Naive thymus-derived CD4-positive, alpha-beta T cell (primary cell): ENCODE measurements at regions not wholly inside any gene's neighbourhood (a gene's known extent, or its start where the extent isn't known, plus 50 kb on each side); places are given as distances from the start of the nearest gene placed in this dataset.

ENCODE experiments used
- ATAC-seq: fragments of 150-1000 bp; cut with Tn5 transposase; 2 replicates; pipeline ENCODE4 v1.10.0; 2021; ENCODE audit warnings: mild to moderate bottlenecking, moderate library complexity
- CTCF ChIA-PET: fragments of 350-600 bp; sonication (Branson Sonifier 250); formaldehyde crosslinking; loops from one replicate; lab custom pipeline; 2021; ENCODE audit warnings: antibody characterized with exemption; lab: Charles Lee
- POLR2A ChIA-PET: fragments of 350-600 bp; sonication (Branson Sonifier 250); formaldehyde crosslinking; loops from one replicate; lab custom pipeline; 2021; ENCODE audit warnings: antibody characterized with exemption, inconsistent platforms; lab: Charles Lee
- DNase-seq, 9 donors: peaks; one replicate each; pipeline versions ENCODE4 v3.0.0 to v3.0.0-alpha.2; 2020 to 2022; ENCODE audit warnings: mixed read lengths in 1 of 9
- H3K27ac ChIP-seq: one replicate; pipeline ENCODE4 v1.7.0; 2013; ENCODE audit warnings: mild to moderate bottlenecking, low read depth, low read length, moderate library complexity
- H3K27me3 ChIP-seq, 2 donors: one replicate each; pipeline ENCODE4 v1.7.0; 2013; ENCODE audit warnings: low read length in 2 of 2, mild to moderate bottlenecking in 2 of 2, moderate library complexity in 2 of 2; ENCODE audit not compliant: control insufficient read depth in 2 of 2, insufficient read depth in 2 of 2
- H3K36me3 ChIP-seq, 3 experiments: 1 replicate in 2 of 3; 2 replicates in 1 of 3; pipeline ENCODE4 v1.7.0; 2013; ENCODE audit warnings: low read length in 3 of 3, mild to moderate bottlenecking in 3 of 3, moderate library complexity in 1 of 3; ENCODE audit not compliant: insufficient read depth in 3 of 3, control insufficient read depth in 2 of 3
- H3K4me1 ChIP-seq, 2 donors: one replicate each; pipeline ENCODE4 v1.7.0; 2013; ENCODE audit warnings: low read length in 2 of 2, mild to moderate bottlenecking in 2 of 2, moderate library complexity in 1 of 2; ENCODE audit not compliant: control insufficient read depth in 2 of 2, insufficient read depth in 2 of 2
- H3K4me3 ChIP-seq: 2 replicates; pipeline ENCODE4 v1.7.0; 2013; ENCODE audit warnings: mild to moderate bottlenecking, low read length
- H3K9me3 ChIP-seq, 3 experiments: 1 replicate in 2 of 3; 2 replicates in 1 of 3; pipeline ENCODE4 v1.7.0; 2013; ENCODE audit warnings: low read length in 3 of 3; ENCODE audit not compliant: control insufficient read depth in 2 of 3
- H3K27ac Mint-ChIP-seq, 9 donors: one replicate each; pipeline ENCODE4 v1.8.0; 2020 to 2022; ENCODE audit warnings: mixed read lengths in 9 of 9, mild to moderate bottlenecking in 8 of 9, moderate library complexity in 5 of 9, inconsistent platforms in 2 of 9
- H3K27me3 Mint-ChIP-seq, 5 donors: one replicate each; pipeline ENCODE4 v1.8.0; 2021 to 2022; ENCODE audit warnings: mixed read lengths in 5 of 5, mild to moderate bottlenecking in 1 of 5
- H3K36me3 Mint-ChIP-seq, 5 donors: one replicate each; pipeline ENCODE4 v1.8.0; 2020 to 2022; ENCODE audit warnings: mixed read lengths in 5 of 5, mild to moderate bottlenecking in 3 of 5, inconsistent platforms in 1 of 5
- H3K4me1 Mint-ChIP-seq, 7 donors: one replicate each; pipeline ENCODE4 v1.8.0; 2020 to 2022; ENCODE audit warnings: mixed read lengths in 7 of 7, mild to moderate bottlenecking in 3 of 7, inconsistent platforms in 1 of 7
- H3K4me3 Mint-ChIP-seq, 10 donors: one replicate each; pipeline ENCODE4 v1.8.0; 2020 to 2022; ENCODE audit warnings: mild to moderate bottlenecking in 10 of 10, mixed read lengths in 10 of 10, moderate library complexity in 6 of 10, inconsistent platforms in 2 of 10
- H3K9me3 Mint-ChIP-seq, 11 donors: one replicate each; pipeline ENCODE4 v1.8.0; 2020 to 2022; ENCODE audit warnings: mixed read lengths in 11 of 11, mild to moderate bottlenecking in 4 of 11, inconsistent platforms in 1 of 11, moderate library complexity in 1 of 11
- intact Hi-C, 2 donors: fragments of 100-400 bp; cut with micrococcal nuclease; formaldehyde crosslinking; loops; one replicate each; pipeline ENCODE4 v1.15.1; 2023

DNA sequence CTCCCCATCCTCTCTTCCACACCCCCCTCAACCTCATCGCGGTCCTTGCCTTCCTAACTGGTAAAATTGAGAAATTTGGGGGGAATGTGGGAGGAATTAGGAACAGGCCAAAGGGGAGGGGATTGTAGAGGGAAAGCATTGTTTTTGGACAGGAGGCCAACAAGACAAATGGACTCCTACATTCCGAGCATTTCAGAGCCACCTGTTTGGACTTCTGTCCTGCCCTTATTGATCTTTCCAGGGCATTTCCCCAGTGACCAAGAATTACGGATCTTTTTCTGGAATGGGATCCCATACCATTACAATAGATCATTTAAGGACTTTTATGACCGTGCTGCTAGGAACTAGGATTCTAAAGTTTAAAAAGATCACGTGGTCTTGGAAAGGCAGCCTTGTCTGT, 221.3 kb upstream of the ASIC2 start:
- Histone ChIP-seq H3K4me1 (peaks cover 0 to 8% of the 10 kb centered on the region in 2 donors), H3K27ac (no peak overlapping the region), H3K4me3 (no peak overlapping the region), H3K27me3 (no peaks in the 10 kb centered on the region), H3K9me3 (no peaks in the 10 kb centered on the region), H3K36me3 (no peaks in the 10 kb centered on the region)
- no peak overlapping the region for H3K27ac Mint-ChIP-seq
- intact Hi-C loops, result loop anchor here in 1 of 2 donors (10.0 kb wide), 1 partner anchor 240 kb away; no protein-coding TSS in a partner anchor
- H3K4me1 Mint-ChIP-seq, result peaks cover 5 to 10% (median 6%) of the 10 kb centered on the region in 7 donors
- ATAC-seq (no peak), DNase-seq (no peak)
- POLR2A ChIA-PET, result no interaction called here
- no peaks in the 10 kb centered on the region for H3K36me3 Mint-ChIP-seq
- CTCF ChIA-PET, result interaction anchor here (0.6 kb wide), 1 partner anchor 16 kb away, joined by 3 read pairs; no protein-coding TSS in a partner anchor
- H3K27me3 Mint-ChIP-seq, result peaks cover 0 to 21% (median 6%) of the 10 kb centered on the region in 5 donors
- peaks cover 0 to 14% (median 2%) of the 10 kb centered on the region in 11 donors for H3K9me3 Mint-ChIP-seq
- H3K4me3 Mint-ChIP-seq, result no peak overlapping the region

DNA sequence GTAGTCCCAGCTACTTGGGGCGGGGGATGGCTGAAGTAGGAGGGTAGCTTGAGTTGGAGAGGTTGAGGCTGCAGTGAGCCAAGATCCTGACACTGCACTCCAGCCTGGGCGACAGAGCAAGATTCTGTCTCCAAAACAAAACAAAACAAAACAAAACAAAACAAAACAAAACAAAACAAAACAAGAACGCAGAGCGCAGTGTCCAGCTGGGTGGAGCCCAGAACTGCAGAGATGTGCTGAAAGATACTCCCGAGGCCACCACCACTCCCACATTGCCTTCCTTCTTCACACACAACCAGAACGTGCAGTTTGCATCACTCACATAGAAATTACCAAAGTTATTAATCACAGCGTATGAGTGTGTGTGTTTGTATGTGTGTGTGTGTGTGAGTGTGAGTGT, 222.9 kb upstream of the ASIC2 start:
- ChIA-PET POLR2A (no interaction called here), CTCF (no interaction called here)
- Mint-ChIP-seq H3K36me3 (no peaks in the 10 kb centered on the region), H3K4me1 (peaks cover 5 to 10% (median 6%) of the 10 kb centered on the region in 7 donors), H3K27ac (no peak overlapping the region), H3K27me3 (peaks cover 0 to 13% (median 6%) of the 10 kb centered on the region in 5 donors), H3K9me3 (peaks cover 0 to 14% (median 2%) of the 10 kb centered on the region in 11 donors), H3K4me3 (no peak overlapping the region)
- ATAC-seq, result no peak
- Histone ChIP-seq H3K9me3 (no peaks in the 10 kb centered on the region), H3K27ac (no peak overlapping the region), H3K27me3 (no peaks in the 10 kb centered on the region), H3K4me1 (peaks cover 0 to 8% of the 10 kb centered on the region in 2 donors), H3K4me3 (no peak overlapping the region), H3K36me3 (no peaks in the 10 kb centered on the region)
- intact Hi-C loops, result loop anchor here in 1 of 2 donors (10.0 kb wide), 1 partner anchor 239 kb away; no protein-coding TSS in a partner anchor
- DNase-seq, result no peak

GRCh38 chr17:33516645-33517044, 223.6 kb upstream of the ASIC2 start:
- Histone ChIP-seq H3K4me3 (no peak overlapping the region), H3K4me1 (peaks cover 0 to 3% of the 10 kb centered on the region in 2 donors), H3K36me3 (no peaks in the 10 kb centered on the region), H3K27ac (no peak overlapping the region), H3K27me3 (no peaks in the 10 kb centered on the region), H3K9me3 (no peaks in the 10 kb centered on the region)
- ATAC-seq, result no peak
- DNase-seq, result no peak
- Mint-ChIP-seq H3K9me3 (peaks cover 0 to 14% (median 0%) of the 10 kb centered on the region in 11 donors), H3K27me3 (peaks cover 0 to 7% (median under 1%) of the 10 kb centered on the region in 5 donors), H3K4me3 (no peak overlapping the region), H3K36me3 (no peaks in the 10 kb centered on the region), H3K4me1 (peaks cover under 1 to 4% (median 1%) of the 10 kb centered on the region in 7 donors), H3K27ac (no peak overlapping the region)
- intact Hi-C loops, result loop anchor here in 1 of 2 donors (10.0 kb wide), 1 partner anchor 238 kb away; no protein-coding TSS in a partner anchor
- ChIA-PET CTCF (no interaction called here), POLR2A (no interaction called here)

- no peaks in the 10 kb centered on the region for H3K4me1 ChIP-seq
- H3K36me3 ChIP-seq, result no peaks in the 10 kb centered on the region
- Mint-ChIP-seq H3K4me1 (no peaks in the 10 kb centered on the region), H3K4me3 (no peak overlapping the region), H3K27me3 (peaks cover 0 to 6% (median 0%) of the 10 kb centered on the region in 5 donors), H3K27ac (no peak overlapping the region), H3K9me3 (peaks cover 0 to 10% (median 0%) of the 10 kb centered on the region in 11 donors), H3K36me3 (no peaks in the 10 kb centered on the region)
- no peak for ATAC-seq
- H3K4me3 ChIP-seq, result no peak overlapping the region
- intact Hi-C loops, result loop anchor here in 1 of 2 donors (10.0 kb wide), 1 partner anchor 237 kb away; no protein-coding TSS in a partner anchor
- POLR2A ChIA-PET, result no interaction called here
- H3K9me3 ChIP-seq, result no peaks in the 10 kb centered on the region
- no peak for DNase-seq
- H3K27ac ChIP-seq, result no peak overlapping the region
- no peaks in the 10 kb centered on the region for H3K27me3 ChIP-seq
- CTCF ChIA-PET, result no interaction called here
Measured at GRCh38 chr17:33517746-33518145, 224.7 kb upstream of the ASIC2 start.

DNA sequence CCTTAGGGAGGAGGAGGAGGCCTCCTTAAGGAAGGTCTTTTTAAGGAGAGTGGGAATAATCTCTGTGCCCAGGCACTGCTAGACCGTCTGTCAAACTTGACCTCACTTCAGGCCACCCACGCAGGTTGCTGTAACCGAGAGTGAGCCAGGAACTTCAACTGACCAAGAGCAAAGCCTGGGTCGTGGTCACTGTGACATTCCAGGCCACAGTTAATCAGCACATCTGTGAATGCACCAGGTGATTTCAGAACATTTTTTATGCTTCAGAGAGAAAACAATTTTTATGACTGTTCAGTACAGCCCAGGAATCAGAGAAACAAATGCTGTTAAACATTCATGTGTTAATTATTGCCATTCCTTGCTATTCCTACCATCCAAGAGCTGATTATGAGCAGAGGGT, 226.6 kb upstream of the ASIC2 start:
- Mint-ChIP-seq H3K9me3 (peaks cover 0 to 4% (median 0%) of the 10 kb centered on the region in 11 donors), H3K27ac (no peak overlapping the region), H3K36me3 (no peaks in the 10 kb centered on the region), H3K4me3 (no peak overlapping the region), H3K27me3 (peaks cover 0 to 12% (median 0%) of the 10 kb centered on the region in 5 donors), H3K4me1 (peaks cover 0 to 2% (median 0%) of the 10 kb centered on the region in 7 donors)
- ChIA-PET POLR2A (no interaction called here), CTCF (no interaction called here)
- no peak overlapping the region for H3K4me3 ChIP-seq
- H3K27ac ChIP-seq, result no peak overlapping the region
- H3K4me1 ChIP-seq, result no peaks in the 10 kb centered on the region
- intact Hi-C loops, result loop anchor here (1.0 to 10.0 kb wide), 2 partner anchors 155 to 235 kb away; no protein-coding TSS in a partner anchor
- no peaks in the 10 kb centered on the region for H3K27me3 ChIP-seq
- no peak for ATAC-seq
- no peaks in the 10 kb centered on the region for H3K36me3 ChIP-seq
- no peaks in the 10 kb centered on the region for H3K9me3 ChIP-seq
- no peak for DNase-seq

- DNase-seq (peak in 4 of 9 donors; percentile 14 to 38 (median 20)), ATAC-seq (peak; percentile 22)
- Mint-ChIP-seq H3K27ac (no peak overlapping the region), H3K4me1 (peaks cover 0 to 2% (median 0%) of the 10 kb centered on the region in 7 donors), H3K36me3 (no peaks in the 10 kb centered on the region), H3K27me3 (peaks cover 0 to 12% (median 4%) of the 10 kb centered on the region in 5 donors), H3K9me3 (peaks cover 0 to 4% (median 0%) of the 10 kb centered on the region in 11 donors), H3K4me3 (no peak overlapping the region)
- no peak overlapping the region for H3K4me3 ChIP-seq
- ChIA-PET CTCF (no interaction called here), POLR2A (no interaction called here)
- H3K27me3 ChIP-seq, result no peaks in the 10 kb centered on the region
- no peaks in the 10 kb centered on the region for H3K36me3 ChIP-seq
- no peaks in the 10 kb centered on the region for H3K4me1 ChIP-seq
- intact Hi-C loops, result loop anchor here (1.0 to 10.0 kb wide), 2 partner anchors 154 to 234 kb away; no protein-coding TSS in a partner anchor
- no peak overlapping the region for H3K27ac ChIP-seq
- H3K9me3 ChIP-seq, result no peaks in the 10 kb centered on the region
Measured at GRCh38 chr17:33520426-33521330, 227.6 kb upstream of the ASIC2 start.
